Colonic mucosa (tissue), 4 donors: ENCODE measurements at regions not wholly inside any gene's neighbourhood (a gene's known extent, or its start where the extent isn't known, plus 50 kb on each side); places are given as distances from the start of the nearest gene placed in this dataset.

ENCODE experiments used
- DNase-seq: peaks from one replicate; pipeline ENCODE4 v3.0.0-alpha.2; 2020
- H3K27ac ChIP-seq: fragments of 200-600 bp; one replicate; pipeline ENCODE4 v1.8.0; 2021
- H3K27me3 ChIP-seq: fragments of 200-600 bp; one replicate; pipeline ENCODE4 v1.8.0; 2021
- H3K36me3 ChIP-seq: fragments of 200-600 bp; one replicate; pipeline ENCODE4 v1.8.0; 2021
- H3K4me1 ChIP-seq: fragments of 200-600 bp; one replicate; pipeline ENCODE4 v1.8.0; 2021; ENCODE audit warnings: mild to moderate bottlenecking
- H3K4me3 ChIP-seq: fragments of 200-600 bp; one replicate; pipeline ENCODE4 v1.8.0; 2021
- H3K9ac ChIP-seq, 2 donors: one replicate each; pipeline ENCODE4 v1.7.0; 2013; ENCODE audit warnings: control low read depth in 2 of 2, low read depth in 2 of 2, low read length in 2 of 2
- H3K9me3 ChIP-seq: fragments of 200-600 bp; one replicate; pipeline ENCODE4 v1.8.0; 2021
- intact Hi-C: fragments of 100-400 bp; cut with DNase I; formaldehyde crosslinking; loops from one replicate; pipeline ENCODE4 v1.14.1; 2022
- TF ChIP-seq, protein P1 (sequence below): fragments of 200-600 bp; IDR thresholded peaks from one replicate; pipeline ENCODE4 v1.8.0; 2022; ENCODE audit warnings: antibody characterized with exemption, mild to moderate bottlenecking
- donor health status: healthy.
- donor health status: DM: no; HTN: no; CAD: no.
- donor health status: DM: no; HTN: no; CAD: no.

DNA sequence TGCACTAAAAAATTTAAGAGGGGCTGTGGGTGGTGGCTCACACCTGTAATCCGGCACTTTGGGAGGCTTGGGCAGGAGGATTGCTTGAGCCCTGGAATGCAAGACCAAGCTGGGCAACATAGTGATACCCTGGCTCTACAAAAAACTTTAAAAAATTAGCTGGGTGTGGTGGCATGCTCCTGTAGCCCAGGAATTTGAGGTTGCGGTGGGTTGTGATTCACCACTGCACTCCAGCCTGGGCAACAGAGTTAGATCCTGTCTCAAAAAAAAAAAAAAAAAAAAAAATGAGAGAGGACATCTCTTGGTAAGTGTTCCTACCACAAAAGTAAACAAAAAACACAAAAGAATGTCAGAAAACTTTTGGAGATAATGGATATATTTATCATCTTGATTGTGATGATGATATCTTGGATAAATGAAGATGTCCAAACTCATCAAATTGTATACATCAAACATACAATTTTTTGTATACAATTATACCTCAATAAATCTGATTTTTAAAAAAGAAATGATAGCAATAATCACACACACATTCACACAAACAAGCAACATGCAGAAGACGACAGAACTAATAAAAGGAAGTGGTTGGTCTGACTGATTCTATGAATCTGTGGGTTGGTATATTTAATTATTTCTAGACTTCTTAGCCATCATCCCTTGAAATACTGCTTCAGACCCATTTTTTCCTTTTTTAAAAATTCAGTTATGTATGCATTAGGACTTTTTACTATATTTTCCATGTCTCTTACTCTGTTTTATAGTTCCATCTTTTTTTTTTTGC, 465.9 kb downstream of the PLA2G4A start:
- no peaks in the 10 kb centered on the region for H3K36me3 ChIP-seq
- TF ChIP-seq, protein P1, sequence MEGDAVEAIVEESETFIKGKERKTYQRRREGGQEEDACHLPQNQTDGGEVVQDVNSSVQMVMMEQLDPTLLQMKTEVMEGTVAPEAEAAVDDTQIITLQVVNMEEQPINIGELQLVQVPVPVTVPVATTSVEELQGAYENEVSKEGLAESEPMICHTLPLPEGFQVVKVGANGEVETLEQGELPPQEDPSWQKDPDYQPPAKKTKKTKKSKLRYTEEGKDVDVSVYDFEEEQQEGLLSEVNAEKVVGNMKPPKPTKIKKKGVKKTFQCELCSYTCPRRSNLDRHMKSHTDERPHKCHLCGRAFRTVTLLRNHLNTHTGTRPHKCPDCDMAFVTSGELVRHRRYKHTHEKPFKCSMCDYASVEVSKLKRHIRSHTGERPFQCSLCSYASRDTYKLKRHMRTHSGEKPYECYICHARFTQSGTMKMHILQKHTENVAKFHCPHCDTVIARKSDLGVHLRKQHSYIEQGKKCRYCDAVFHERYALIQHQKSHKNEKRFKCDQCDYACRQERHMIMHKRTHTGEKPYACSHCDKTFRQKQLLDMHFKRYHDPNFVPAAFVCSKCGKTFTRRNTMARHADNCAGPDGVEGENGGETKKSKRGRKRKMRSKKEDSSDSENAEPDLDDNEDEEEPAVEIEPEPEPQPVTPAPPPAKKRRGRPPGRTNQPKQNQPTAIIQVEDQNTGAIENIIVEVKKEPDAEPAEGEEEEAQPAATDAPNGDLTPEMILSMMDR: no peak
- H3K9ac ChIP-seq: no peak overlapping the region
- H3K4me1 ChIP-seq: no peaks in the 10 kb centered on the region
- no peak overlapping the region for H3K4me3 ChIP-seq
- intact Hi-C loops: no loop called here
- no peak for DNase-seq
- H3K9me3 ChIP-seq: no peaks in the 10 kb centered on the region
- H3K27me3 ChIP-seq: no peaks in the 10 kb centered on the region
- no peak overlapping the region for H3K27ac ChIP-seq

DNA sequence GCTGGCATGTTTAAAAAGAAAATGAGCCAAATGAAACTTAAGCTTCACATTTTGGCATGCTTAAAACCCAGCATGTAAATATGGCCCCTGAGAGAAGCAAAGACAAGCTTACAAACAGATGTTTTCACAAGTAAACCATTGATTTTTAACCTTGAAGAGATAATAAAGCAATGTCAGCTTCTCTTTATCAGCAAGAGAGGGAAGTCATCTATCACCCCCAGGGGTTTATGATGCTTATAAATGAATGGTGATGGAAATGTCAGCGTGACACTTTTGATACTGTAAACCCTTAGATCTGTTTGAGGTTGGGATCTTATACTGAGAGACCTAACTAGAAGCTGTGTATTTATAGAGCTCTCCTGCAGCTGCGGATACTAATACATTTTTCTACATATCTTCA, 471.3 kb downstream of the PLA2G4A start:
- Histone ChIP-seq H3K4me1 (no peaks in the 10 kb centered on the region), H3K9ac (no peak overlapping the region), H3K36me3 (no peaks in the 10 kb centered on the region), H3K9me3 (no peaks in the 10 kb centered on the region), H3K27me3 (no peaks in the 10 kb centered on the region), H3K4me3 (no peak overlapping the region), H3K27ac (no peak overlapping the region)
- intact Hi-C loops: no loop called here
- TF ChIP-seq, protein P1: no peak
- DNase-seq: no peak

GRCh38 chr1:187306710-187307415, 478.1 kb downstream of the PLA2G4A start:
- no peak for DNase-seq
- H3K27me3 ChIP-seq: no peaks in the 10 kb centered on the region
- H3K4me3 ChIP-seq: no peak overlapping the region
- no peak overlapping the region for H3K9ac ChIP-seq
- intact Hi-C loops: no loop called here
- H3K4me1 ChIP-seq: no peaks in the 10 kb centered on the region
- no peaks in the 10 kb centered on the region for H3K36me3 ChIP-seq
- TF ChIP-seq, protein P1: no peak
- H3K9me3 ChIP-seq: no peaks in the 10 kb centered on the region
- no peak overlapping the region for H3K27ac ChIP-seq

DNA sequence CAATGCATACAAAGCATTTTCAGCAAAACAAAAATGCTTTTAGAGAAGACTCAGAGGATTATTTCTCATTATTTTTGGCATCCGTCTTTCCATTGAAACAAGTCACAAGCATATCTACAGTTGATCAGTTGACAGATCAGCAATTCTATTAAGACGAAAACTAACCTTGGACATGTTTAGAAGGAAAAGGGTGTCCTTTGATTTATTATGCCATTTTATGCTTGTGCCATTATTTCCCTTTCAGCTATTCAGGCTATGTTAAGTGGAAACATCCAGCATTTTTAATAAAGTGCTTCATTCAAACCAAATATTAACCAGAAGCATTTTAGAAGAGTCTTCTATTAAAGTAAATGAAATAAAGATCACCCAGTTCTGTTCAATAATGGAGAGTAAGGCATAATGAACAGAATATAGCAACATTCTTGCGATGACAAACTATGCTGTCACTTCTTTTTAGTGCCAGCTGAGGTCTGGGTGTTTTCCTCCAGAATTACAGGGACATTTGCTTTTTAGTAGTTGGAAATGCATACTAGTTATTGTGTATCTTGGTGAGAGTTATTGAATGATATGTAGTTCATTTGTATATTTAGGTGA, 481.4 kb downstream of the PLA2G4A start:
- H3K9ac ChIP-seq: no peak overlapping the region
- no peaks in the 10 kb centered on the region for H3K9me3 ChIP-seq
- TF ChIP-seq, protein P1: no peak
- no peaks in the 10 kb centered on the region for H3K27me3 ChIP-seq
- no peak overlapping the region for H3K27ac ChIP-seq
- no peaks in the 10 kb centered on the region for H3K36me3 ChIP-seq
- no peak overlapping the region for H3K4me3 ChIP-seq
- intact Hi-C loops: no loop called here
- no peaks in the 10 kb centered on the region for H3K4me1 ChIP-seq
- no peak for DNase-seq

- TF ChIP-seq, protein P1: no peak
- no peak overlapping the region for H3K27ac ChIP-seq
- DNase-seq: no peak
- intact Hi-C loops: no loop called here
- no peak overlapping the region for H3K4me3 ChIP-seq
- no peak overlapping the region for H3K9ac ChIP-seq
- no peaks in the 10 kb centered on the region for H3K4me1 ChIP-seq
- H3K36me3 ChIP-seq: no peaks in the 10 kb centered on the region
- H3K27me3 ChIP-seq: no peaks in the 10 kb centered on the region
- no peaks in the 10 kb centered on the region for H3K9me3 ChIP-seq
Observed at GRCh38 chr1:187313115-187313514, 484.4 kb downstream of the PLA2G4A start.
